IMR-90 (cell line): ENCODE measurements at regions not wholly inside any gene's neighbourhood (a gene's known extent, or its start where the extent isn't known, plus 50 kb on each side); places are given as distances from the start of the nearest gene placed in this dataset.

Source experiments
- ATAC-seq: fragments of 200-7000 bp; cut with Tn5 transposase; 2 replicates; pipeline ENCODE4 v1.9.1; 2020; ENCODE audit warnings: low read depth, mild to moderate bottlenecking, moderate library complexity
- BruUV-seq: library from RNA; stranded (reverse); fragments of 400-500 nt; replicated peaks from 2 replicates; lab custom pipeline; 2021; lab: Mats Ljungman, UMichigan
- CTCF ChIA-PET: fragments of 300-600 bp; formaldehyde crosslinking; extraction: SDS; loops from one replicate; lab custom pipeline; 2021; ENCODE audit warnings: antibody characterized with exemption; lab: Yijun Ruan, JAX
- POLR2A ChIA-PET: fragments of 300-600 bp; sonication (Branson Sonifier 250); formaldehyde crosslinking; loops from one replicate; lab custom pipeline; 2022; ENCODE audit warnings: antibody characterized with exemption; ENCODE audit not compliant: unreplicated experiment; lab: Charles Lee
- DNase-seq: peaks from one replicate; pipeline ENCODE4 v3.0.0; 2013
- H2AFZ ChIP-seq: replicated peaks from 2 replicates; pipeline ENCODE3; 2013; ENCODE audit warnings: low read length, mild to moderate bottlenecking; ENCODE audit not compliant: poor library complexity
- H2AK5ac ChIP-seq: 2 replicates; pipeline ENCODE4 v1.6.1; 2013; ENCODE audit warnings: low read depth, low read length, inconsistent platforms
- H2AK9ac ChIP-seq: replicated peaks from 2 replicates; pipeline ENCODE3; 2013; ENCODE audit warnings: mild to moderate bottlenecking, low read depth, low read length, moderate library complexity; ENCODE audit not compliant: poor library complexity
- H2BK120ac ChIP-seq: 2 replicates; pipeline ENCODE4 v1.6.1; 2013; ENCODE audit warnings: low read depth, low read length, inconsistent platforms
- H2BK15ac ChIP-seq: 3 replicates; pipeline ENCODE4 v1.6.1; 2013; ENCODE audit warnings: low read depth, low read length, inconsistent platforms
- H2BK20ac ChIP-seq: 2 replicates; pipeline ENCODE4 v1.6.1; 2013; ENCODE audit warnings: low read depth, mild to moderate bottlenecking, inconsistent platforms, low read length, moderate library complexity
- H2BK5ac ChIP-seq: 2 replicates; pipeline ENCODE4 v1.6.1; 2013; ENCODE audit warnings: mild to moderate bottlenecking, low read depth, low read length, inconsistent platforms; ENCODE audit not compliant: poor library complexity, severe bottlenecking
- H3K14ac ChIP-seq: replicated peaks from 2 replicates; pipeline ENCODE4 v1.6.1; 2013; ENCODE audit warnings: low read depth, low read length, inconsistent platforms
- H3K18ac ChIP-seq: 2 replicates; pipeline ENCODE4 v1.6.1; 2013; ENCODE audit warnings: low read depth, low read length, control low read depth
- H3K23ac ChIP-seq: 2 replicates; pipeline ENCODE4 v1.6.1; 2013; ENCODE audit warnings: low read depth, low read length, inconsistent platforms
- H3K27ac ChIP-seq: 2 replicates; pipeline ENCODE4 v1.5.1; 2013; ENCODE audit warnings: mild to moderate bottlenecking, control low read depth, low read length; ENCODE audit not compliant: insufficient read depth
- H3K27me3 ChIP-seq: 2 replicates; pipeline ENCODE4 v1.6.1; 2013; ENCODE audit warnings: low read length; ENCODE audit not compliant: control insufficient read depth, insufficient read depth
- H3K36me3 ChIP-seq: 2 replicates; pipeline ENCODE4 v1.6.1; 2013; ENCODE audit warnings: low read length, mixed read lengths; ENCODE audit not compliant: control insufficient read depth, insufficient read depth
- H3K4ac ChIP-seq: 2 replicates; pipeline ENCODE4 v1.6.1; 2013; ENCODE audit warnings: low read depth, low read length, inconsistent platforms
- H3K4me1 ChIP-seq: 2 replicates; pipeline ENCODE4 v1.6.1; 2013; ENCODE audit warnings: low read length, mixed read lengths; ENCODE audit not compliant: control insufficient read depth, insufficient read depth
- H3K4me2 ChIP-seq: 2 replicates; pipeline ENCODE4 v1.6.1; 2013; ENCODE audit warnings: low read depth, mild to moderate bottlenecking, control low read depth, low read length, moderate library complexity
- H3K4me3 ChIP-seq: 2 replicates; pipeline ENCODE4 v1.5.1; 2013; ENCODE audit warnings: low read depth, mild to moderate bottlenecking, control low read depth, low read length, moderate library complexity; ENCODE audit not compliant: insufficient read depth
- H3K56ac ChIP-seq: 2 replicates; pipeline ENCODE4 v1.6.1; 2013; ENCODE audit warnings: low read length, inconsistent platforms; ENCODE audit not compliant: insufficient read depth; ENCODE audit errors: extremely low read depth
- H3K79me1 ChIP-seq, 2 experiments: 2 replicates each; pipeline ENCODE4 v1.6.1; 2013; ENCODE audit warnings: low read length in 2 of 2, inconsistent platforms in 1 of 2, low read depth in 1 of 2
- H3K9ac ChIP-seq: 2 replicates; pipeline ENCODE4 v1.6.1; 2013; ENCODE audit warnings: low read depth, low read length, control low read depth
- H3K9me1 ChIP-seq: 2 replicates; pipeline ENCODE4 v1.6.1; 2013; ENCODE audit warnings: low read length, inconsistent platforms; ENCODE audit not compliant: insufficient read depth
- H3K9me3 ChIP-seq: 2 replicates; pipeline ENCODE4 v1.6.1; 2013; ENCODE audit warnings: low read length; ENCODE audit not compliant: control insufficient read depth, insufficient read depth
- H4K20me1 ChIP-seq: 2 replicates; pipeline ENCODE4 v1.6.1; 2013; ENCODE audit warnings: low read length, inconsistent platforms; ENCODE audit not compliant: insufficient read depth
- H4K5ac ChIP-seq: 2 replicates; pipeline ENCODE4 v1.6.1; 2013; ENCODE audit warnings: mild to moderate bottlenecking, low read depth, low read length, control low read depth
- H4K8ac ChIP-seq, 2 experiments: 2 replicates each; pipeline ENCODE4 v1.6.1; 2013; ENCODE audit warnings: low read depth in 2 of 2, low read length in 2 of 2, control low read depth in 1 of 2, inconsistent platforms in 1 of 2
- H4K91ac ChIP-seq: 2 replicates; pipeline ENCODE4 v1.6.1; 2013; ENCODE audit warnings: low read depth, low read length, inconsistent platforms; ENCODE audit not compliant: insufficient read depth
- CHD1 ChIP-seq: IDR thresholded peaks from 2 replicates; pipeline ENCODE4 v1.6.1; 2012; ENCODE audit warnings: low read depth, low read length, improper control_type of control experiment
- NFE2L2 ChIP-seq: fragments of 150-350 bp; IDR thresholded peaks from 2 replicates; pipeline ENCODE4 v1.6.1; 2016; ENCODE audit warnings: low read depth, mild to moderate bottlenecking, low read length
- WGBS, 2 experiments: methylation state at CpG; one replicate each; pipeline versions ENCODE4 v1.1.5 to v1.1.7; 2013; ENCODE audit warnings: missing lambda C conversion rate in 2 of 2; ENCODE audit not compliant: insufficient read length in 1 of 2; ENCODE audit errors: extremely low coverage in 2 of 2; 5-methylcytosine and 5-hydroxymethylcytosine counted together
- dilution Hi-C: fragments of 300-500 bp; cut with HindIII; formaldehyde crosslinking; loops from one replicate; pipeline ENCODE4 v1.14.3; 2018; ENCODE audit warnings: low sequenced_read_pairs; ENCODE audit not compliant: unreplicated experiment
- in situ Hi-C: fragments of 300-500 bp; cut with MboI; formaldehyde crosslinking; loops from 3 replicates; pipeline ENCODE4 v1.14.3; 2019; ENCODE audit warnings: low sequenced_read_pairs, inconsistent platforms, mixed read lengths
- intact Hi-C: fragments of 100-400 bp; cut with micrococcal nuclease; formaldehyde crosslinking; loops from 2 replicates; pipeline ENCODE4 v1.10.0; 2022

GRCh38 chr9:38126730-38127129 is 57.7 kb upstream of the SHB start:
- Histone ChIP-seq H2AFZ (no peak overlapping the region), H3K18ac (no peak overlapping the region), H2BK120ac (no peak overlapping the region), H3K9me1 (no peaks in the 10 kb centered on the region), H4K5ac (no peak overlapping the region), H3K79me1 (no peaks in the 10 kb centered on the region), H2AK5ac (no peak overlapping the region), H3K56ac (no peak overlapping the region), H4K8ac (no peak overlapping the region), H3K4ac (no peak overlapping the region), H3K4me2 (no peak overlapping the region), H4K91ac (no peak overlapping the region), H3K36me3 (no peaks in the 10 kb centered on the region), H3K4me3 (no peak overlapping the region), H3K27ac (no peak overlapping the region), H3K14ac (no peak overlapping the region), H2BK15ac (no peak overlapping the region), H4K20me1 (no peaks in the 10 kb centered on the region), H3K9me3 (no peaks in the 10 kb centered on the region; the same call in 1 of the 2 replicates), H3K9ac (no peak overlapping the region), H3K4me1 (no peaks in the 10 kb centered on the region), H2BK20ac (no peak overlapping the region), H2BK5ac (no peak overlapping the region), H2AK9ac (no peak overlapping the region), H3K23ac (no peak overlapping the region), H3K27me3 (peaks cover 63% of the 10 kb centered on the region)
- in situ Hi-C loops (no loop called here), dilution Hi-C loops (no loop called here), intact Hi-C loops (no loop called here)
- no peak for ATAC-seq
- no TSS peak for BruUV-seq
- ChIA-PET CTCF (no interaction called here), POLR2A (no interaction called here)
- 100% methylated on average over 2 of the region's 6 CpGs; no CpG with 5 or more reads in 1 of the 2 experiments for WGBS, 2 experiments
- TF ChIP-seq NFE2L2, result no peak
- no peak for TF ChIP-seq CHD1
- DNase-seq, result no peak
